ENCODE measurements at regions not wholly inside any gene's neighbourhood (a gene's known extent, or its start where the extent isn't known, plus 50 kb on each side); places are given as distances from the start of the nearest gene placed in this dataset.

DNA sequence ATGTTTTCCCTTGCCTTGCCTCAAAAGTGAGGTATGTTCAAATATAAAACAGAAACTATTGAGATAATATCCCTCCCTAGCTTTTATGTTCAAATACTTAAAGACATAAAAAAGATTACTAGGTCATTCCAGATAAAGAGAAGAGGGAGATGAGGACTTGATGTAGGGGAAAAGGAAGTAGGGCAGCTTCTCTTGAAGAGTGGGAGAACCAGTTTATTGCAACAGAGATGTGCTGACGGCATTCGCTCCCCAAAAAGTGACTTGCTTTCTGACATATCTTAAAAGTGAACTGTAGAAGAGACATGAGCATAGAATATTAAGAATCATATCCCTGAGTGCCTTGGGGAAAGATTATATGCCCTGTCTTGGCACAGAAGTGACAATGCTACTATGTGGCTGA is 330.2 kb upstream of the NREP start:
- no peak overlapping the region for H3K4me3 Mint-ChIP-seq
- DNase-seq (no peak), ATAC-seq (no peak)
- 93% methylated on average over 2 of the region's 2 CpGs for WGBS (ENCODE audit: insufficient coverage)
- H3K27me3 Mint-ChIP-seq (ENCODE audit: low read depth in 2 of 2): no peaks in the 10 kb centered on the region
- H3K4me1 Mint-ChIP-seq: no peaks in the 10 kb centered on the region
- Histone ChIP-seq H3K9me3 (ENCODE audit: control insufficient read depth, insufficient read depth, low read length) (no peaks in the 10 kb centered on the region), H3K27ac (ENCODE audit: low read length) (no peak overlapping the region), H3K27me3 (ENCODE audit: control insufficient read depth, insufficient read depth, low read length) (no peaks in the 10 kb centered on the region), H3K4me3 (ENCODE audit: low read length) (no peak overlapping the region), H3K36me3 (ENCODE audit: control insufficient read depth, insufficient read depth, low read length) (no peaks in the 10 kb centered on the region), H3K4me1 (ENCODE audit: control insufficient read depth, insufficient read depth, low read length) (no peaks in the 10 kb centered on the region)
- no peaks in the 10 kb centered on the region for H3K36me3 Mint-ChIP-seq
- peaks cover 0 to 2% of the 10 kb centered on the region in 2 donors for H3K9me3 Mint-ChIP-seq
- no peak overlapping the region for H3K27ac Mint-ChIP-seq
- intact Hi-C loops (cut with micrococcal nuclease): no loop called here
- no peak for TF ChIP-seq CTCF (IDR thresholded peaks at IDR 0.05)

- Mint-ChIP-seq H3K4me1 (no peaks in the 10 kb centered on the region), H3K27ac (no peak overlapping the region), H3K36me3 (no peaks in the 10 kb centered on the region), H3K9me3 (peaks cover 0 to 2% of the 10 kb centered on the region in 2 donors), H3K4me3 (no peak overlapping the region), H3K27me3 (ENCODE audit: low read depth in 2 of 2) (no peaks in the 10 kb centered on the region)
- 83% methylated on average over 1 of the region's 1 CpG for WGBS (ENCODE audit: insufficient coverage)
- intact Hi-C loops (cut with micrococcal nuclease): no loop called here
- ATAC-seq (no peak), DNase-seq (no peak)
- Histone ChIP-seq H3K9me3 (ENCODE audit: control insufficient read depth, insufficient read depth, low read length) (no peaks in the 10 kb centered on the region), H3K4me1 (ENCODE audit: control insufficient read depth, insufficient read depth, low read length) (no peaks in the 10 kb centered on the region), H3K27ac (ENCODE audit: low read length) (no peak overlapping the region), H3K27me3 (ENCODE audit: control insufficient read depth, insufficient read depth, low read length) (no peaks in the 10 kb centered on the region), H3K36me3 (ENCODE audit: control insufficient read depth, insufficient read depth, low read length) (no peaks in the 10 kb centered on the region), H3K4me3 (ENCODE audit: low read length) (no peak overlapping the region)
- no peak for TF ChIP-seq CTCF (IDR thresholded peaks at IDR 0.05)
Observed at GRCh38 chr5:112086740-112087139, 329.7 kb upstream of the NREP start.

DNA sequence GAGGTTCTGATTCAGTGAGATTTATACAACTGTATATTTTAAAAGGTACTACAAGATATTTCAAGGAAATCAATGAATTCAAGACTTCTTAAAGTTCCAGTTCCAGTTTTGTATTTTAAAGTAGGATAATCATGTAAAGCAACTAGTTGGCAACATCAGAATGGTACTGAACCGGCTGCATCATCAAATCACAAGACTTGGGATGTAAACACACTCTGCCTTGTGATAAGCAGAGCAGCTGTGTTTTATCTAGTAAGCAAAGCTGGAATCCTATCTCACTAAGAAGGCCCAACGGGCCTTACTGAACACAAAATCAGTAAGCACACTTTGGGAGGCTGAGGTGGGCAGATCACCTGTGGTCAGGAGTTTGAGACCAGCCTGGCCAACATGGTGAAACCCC is 327.2 kb upstream of the NREP start:
- intact Hi-C loops (cut with micrococcal nuclease): no loop called here
- WGBS (ENCODE audit: insufficient coverage): 71% methylated on average over 2 of the region's 2 CpGs

More for the DNA sequence above, 327.2 kb upstream of the NREP start:
- DNase-seq: no peak
- Mint-ChIP-seq H3K27ac (no peak overlapping the region), H3K4me1 (no peaks in the 10 kb centered on the region), H3K4me3 (no peak overlapping the region), H3K36me3 (no peaks in the 10 kb centered on the region), H3K27me3 (ENCODE audit: low read depth in 2 of 2) (no peaks in the 10 kb centered on the region), H3K9me3 (peaks cover 2 to 4% of the 10 kb centered on the region in 2 donors)
- H3K4me1 ChIP-seq (ENCODE audit: control insufficient read depth, insufficient read depth, low read length): no peaks in the 10 kb centered on the region
- H3K36me3 ChIP-seq (ENCODE audit: control insufficient read depth, insufficient read depth, low read length): no peaks in the 10 kb centered on the region
- no peak for TF ChIP-seq CTCF (IDR thresholded peaks at IDR 0.05)
- no peak overlapping the region for H3K27ac ChIP-seq (ENCODE audit: low read length)
- no peaks in the 10 kb centered on the region for H3K27me3 ChIP-seq (ENCODE audit: control insufficient read depth, insufficient read depth, low read length)
- no peak for ATAC-seq
- no peak overlapping the region for H3K4me3 ChIP-seq (ENCODE audit: low read length)
- H3K9me3 ChIP-seq (ENCODE audit: control insufficient read depth, insufficient read depth, low read length): no peaks in the 10 kb centered on the region
